ENCODE measurements at regions not wholly inside any gene's neighbourhood (a gene's known extent, or its start where the extent isn't known, plus 50 kb on each side); places are given as distances from the start of the nearest gene placed in this dataset.

GRCh38 chr7:119436882-119437281 is 836.1 kb upstream of the KCND2 start:
- Histone ChIP-seq H3K4me1 (no peaks in the 10 kb centered on the region), H3K27ac (no peak overlapping the region), H3K36me3 (no peaks in the 10 kb centered on the region), H3K27me3 (no peaks in the 10 kb centered on the region), H3K4me3 (no peak overlapping the region), H3K9me3 (peaks cover 0 to under 1% (median 0%) of the 10 kb centered on the region in 11 donors)
- no peak for TF ChIP-seq CTCF (IDR thresholded peaks at IDR 0.05)
- no peak for ATAC-seq
- intact Hi-C loops (cut with DNase I), result no loop called here
- DNase-seq, result no peak
- 56 to 60% methylated on average over 2 of the region's 2 CpGs for WGBS, 2 donors

- Histone ChIP-seq H3K9me3 (peaks cover 0 to 4% (median 0%) of the 10 kb centered on the region in 11 donors), H3K4me1 (no peaks in the 10 kb centered on the region), H3K27me3 (no peaks in the 10 kb centered on the region), H3K27ac (no peak overlapping the region), H3K4me3 (no peak overlapping the region), H3K36me3 (no peaks in the 10 kb centered on the region)
- 7 to 13% methylated on average over 1 of the region's 1 CpG for WGBS, 2 donors
- ATAC-seq (no peak), DNase-seq (no peak)
- intact Hi-C loops (cut with DNase I), result no loop called here
- no peak for TF ChIP-seq CTCF (IDR thresholded peaks at IDR 0.05)
Observed at GRCh38 chr7:119438315-119438714, 834.7 kb upstream of the KCND2 start.

GRCh38 chr7:119439192-119439591 is 833.8 kb upstream of the KCND2 start:
- TF ChIP-seq CTCF (IDR thresholded peaks at IDR 0.05), result no peak
- H3K27me3 ChIP-seq, result no peaks in the 10 kb centered on the region
- DNase-seq, result no peak
- H3K4me1 ChIP-seq, result no peaks in the 10 kb centered on the region
- ATAC-seq, result no peak
- peaks cover 0 to 4% (median 0%) of the 10 kb centered on the region in 11 donors for H3K9me3 ChIP-seq
- intact Hi-C loops (cut with DNase I), result no loop called here
- H3K4me3 ChIP-seq, result no peak overlapping the region
- no peaks in the 10 kb centered on the region for H3K36me3 ChIP-seq
- no peak overlapping the region for H3K27ac ChIP-seq
- 73 to 84% methylated on average over 4 of the region's 4 CpGs for WGBS, 2 donors

GRCh38 chr7:119452401-119452800 is 820.6 kb upstream of the KCND2 start:
- no peaks in the 10 kb centered on the region for H3K27me3 ChIP-seq
- WGBS, 2 donors, result 66 to 67% methylated on average over 2 of the region's 2 CpGs
- no peak overlapping the region for H3K27ac ChIP-seq
- intact Hi-C loops (cut with DNase I), result no loop called here
- no peaks in the 10 kb centered on the region for H3K9me3 ChIP-seq
- no peak overlapping the region for H3K4me3 ChIP-seq
- H3K4me1 ChIP-seq, result no peaks in the 10 kb centered on the region
- no peaks in the 10 kb centered on the region for H3K36me3 ChIP-seq
- DNase-seq, result no peak
- ATAC-seq, result no peak
- TF ChIP-seq CTCF (IDR thresholded peaks at IDR 0.05), result no peak

Data from heart right ventricle (tissue), 16 donors.